HG03571 (cell line): ENCODE measurements at regions not wholly inside any gene's neighbourhood (a gene's known extent, or its start where the extent isn't known, plus 50 kb on each side); places are given as distances from the start of the nearest gene placed in this dataset.
"Not testable (repeated sequence)": the region's sequence is repeated elsewhere in the genome, so short reads cannot be mapped to it uniquely, and the experiment has no call there.

Experiments used
- ATAC-seq: cut with Tn5 transposase; IDR thresholded peaks from one replicate; pipeline ENCODE4 v1.9.1; 2021; ENCODE audit not compliant: unreplicated experiment

- ATAC-seq: no peak
These were observed 1165.9 kb upstream of the CELF2 start for GRCh38 chr10:9851808-9852207.

GRCh38 chr10:9853405-9854355 is 1164.0 kb upstream of the CELF2 start:
- no peak for ATAC-seq

- ATAC-seq: not testable (repeated sequence)
These were observed 1162.2 kb upstream of the CELF2 start for GRCh38 chr10:9855451-9855850.

DNA sequence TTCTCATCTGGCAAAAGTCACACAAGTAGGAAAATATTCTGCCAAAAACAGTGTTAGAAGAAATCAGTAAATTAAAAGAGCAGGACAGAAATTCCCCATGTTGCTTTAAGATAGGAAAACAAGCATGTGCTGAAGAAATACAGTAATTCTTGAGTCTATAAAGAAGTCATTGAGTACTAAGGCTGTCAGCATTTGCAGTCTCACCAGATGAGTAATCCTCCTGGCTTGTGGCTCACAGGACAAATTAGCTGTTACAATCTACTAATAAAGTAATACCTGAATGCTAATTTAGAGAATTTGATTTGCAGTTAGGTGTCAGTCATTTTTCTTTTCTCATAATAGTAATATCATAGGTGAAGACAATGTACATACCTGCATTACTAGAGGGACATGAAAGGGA is 1158.9 kb upstream of the CELF2 start:
- no peak for ATAC-seq

DNA sequence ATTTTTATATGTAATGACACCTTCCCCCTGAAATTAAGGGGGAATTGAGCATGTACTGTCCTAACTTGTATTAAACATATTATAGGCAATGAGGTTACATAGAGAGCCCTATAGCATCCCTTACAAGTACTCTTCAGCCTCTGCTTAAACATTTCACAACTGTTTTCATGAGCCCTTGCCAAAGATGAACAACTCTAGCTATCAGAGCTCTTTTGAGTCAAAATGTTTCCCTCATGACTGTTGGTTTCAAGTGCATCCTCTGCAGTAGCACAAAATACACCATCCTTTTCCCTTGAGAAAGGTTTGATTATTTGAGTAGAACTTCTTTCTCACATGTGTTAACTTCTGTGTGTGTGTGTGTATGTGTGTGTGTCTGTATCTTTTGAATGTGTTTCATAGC is 1157.6 kb upstream of the CELF2 start:
- no peak for ATAC-seq

- no peak for ATAC-seq
These were observed 1154.0 kb upstream of the CELF2 start for GRCh38 chr10:9863559-9864121.

DNA sequence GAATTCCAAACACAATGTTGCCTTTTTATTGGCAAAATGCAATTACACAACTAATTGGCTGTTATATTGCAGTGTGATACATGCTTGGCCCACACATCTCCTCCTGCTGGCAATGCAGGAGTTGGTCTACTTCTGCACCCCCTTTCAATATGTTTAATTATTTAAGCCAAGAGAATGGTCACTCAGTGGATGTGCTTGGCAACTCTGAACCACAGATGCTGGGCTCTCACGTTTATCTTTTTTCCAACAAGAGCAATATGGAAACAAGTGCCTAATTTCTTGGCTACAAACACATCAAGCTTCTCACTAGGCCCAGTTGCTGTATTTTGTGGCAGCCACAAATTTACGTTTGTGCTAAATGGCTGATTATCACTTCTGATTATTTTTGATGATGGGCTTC is 1149.2 kb upstream of the CELF2 start:
- no peak for ATAC-seq

- no peak for ATAC-seq
These were observed 1148.5 kb upstream of the CELF2 start for GRCh38 chr10:9869205-9869604.

DNA sequence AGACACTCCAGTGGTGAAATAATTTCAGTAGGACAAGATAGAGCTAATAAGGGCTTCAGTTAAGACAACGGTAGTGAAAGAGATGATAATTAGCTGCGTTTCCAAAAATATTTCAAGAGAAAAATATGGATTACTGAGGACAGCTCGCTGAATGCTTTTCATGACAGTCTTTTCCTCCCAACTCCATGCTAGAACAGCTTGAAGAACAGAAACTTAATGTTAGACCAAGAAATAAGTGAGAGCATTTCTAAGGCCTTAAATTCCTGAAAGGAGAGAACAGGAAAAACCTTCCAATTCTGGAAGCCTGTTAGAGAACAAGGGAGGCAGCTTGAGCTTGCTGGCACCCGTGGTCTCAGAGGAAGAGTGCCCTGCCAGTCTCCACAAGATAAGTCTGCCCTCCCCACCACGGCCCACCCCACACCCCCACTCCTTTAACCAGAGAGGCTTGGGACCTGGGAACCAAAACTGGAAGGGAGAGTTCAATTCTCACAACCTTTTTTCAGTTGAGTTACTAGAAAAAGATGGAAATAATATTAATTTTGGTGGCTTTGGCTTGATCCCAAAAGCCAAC is 1148.0 kb upstream of the CELF2 start:
- no peak for ATAC-seq

- no peak for ATAC-seq
These were observed 1142.3 kb upstream of the CELF2 start for GRCh38 chr10:9875353-9875752.

- no peak for ATAC-seq
These were observed 1139.7 kb upstream of the CELF2 start for GRCh38 chr10:9877978-9878377.

GRCh38 chr10:9878383-9878782 is 1139.3 kb upstream of the CELF2 start:
- no peak for ATAC-seq

GRCh38 chr10:9885761-9886160 is 1131.9 kb upstream of the CELF2 start:
- ATAC-seq: no peak

- ATAC-seq: no peak
These were observed 1130.9 kb upstream of the CELF2 start for GRCh38 chr10:9886772-9887171.

DNA sequence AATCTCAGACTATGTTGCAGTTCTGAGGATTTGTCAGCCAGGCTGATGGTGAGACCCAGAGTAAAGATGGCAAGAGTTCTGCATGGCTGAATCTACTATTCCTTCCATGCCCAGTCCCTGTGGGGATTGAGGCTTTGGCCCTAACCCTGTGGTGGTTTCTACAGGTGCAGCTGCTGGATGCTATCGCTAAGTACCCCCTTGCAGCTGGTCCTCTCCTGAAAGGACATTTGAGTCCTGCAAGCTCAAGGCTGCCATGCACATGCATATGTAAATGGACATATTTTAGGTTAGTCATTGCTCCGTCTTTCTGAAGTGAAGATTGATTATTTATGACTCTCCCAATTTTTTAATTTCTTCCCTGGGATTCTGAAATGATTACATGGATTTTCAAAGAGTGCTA is 1122.2 kb upstream of the CELF2 start:
- ATAC-seq: no peak

DNA sequence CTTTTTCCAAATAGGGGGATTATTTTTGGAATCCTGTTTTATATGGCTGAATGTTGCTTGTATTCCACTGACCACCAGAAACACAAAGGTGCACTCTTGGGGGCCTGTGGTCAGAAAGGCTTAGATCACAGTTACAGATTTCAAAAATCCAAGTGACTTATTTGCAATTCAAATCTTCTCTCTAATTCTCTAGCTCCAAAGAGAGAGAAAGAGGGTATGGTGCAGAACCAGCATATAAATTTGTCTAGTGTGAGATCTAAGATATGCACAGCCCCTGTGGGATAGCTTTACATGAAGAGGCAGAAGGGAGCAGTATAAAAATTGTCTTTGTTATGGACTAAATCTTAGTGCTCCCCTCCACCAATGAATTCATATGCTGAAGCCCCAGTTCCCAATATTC is 1121.7 kb upstream of the CELF2 start:
- no peak for ATAC-seq

DNA sequence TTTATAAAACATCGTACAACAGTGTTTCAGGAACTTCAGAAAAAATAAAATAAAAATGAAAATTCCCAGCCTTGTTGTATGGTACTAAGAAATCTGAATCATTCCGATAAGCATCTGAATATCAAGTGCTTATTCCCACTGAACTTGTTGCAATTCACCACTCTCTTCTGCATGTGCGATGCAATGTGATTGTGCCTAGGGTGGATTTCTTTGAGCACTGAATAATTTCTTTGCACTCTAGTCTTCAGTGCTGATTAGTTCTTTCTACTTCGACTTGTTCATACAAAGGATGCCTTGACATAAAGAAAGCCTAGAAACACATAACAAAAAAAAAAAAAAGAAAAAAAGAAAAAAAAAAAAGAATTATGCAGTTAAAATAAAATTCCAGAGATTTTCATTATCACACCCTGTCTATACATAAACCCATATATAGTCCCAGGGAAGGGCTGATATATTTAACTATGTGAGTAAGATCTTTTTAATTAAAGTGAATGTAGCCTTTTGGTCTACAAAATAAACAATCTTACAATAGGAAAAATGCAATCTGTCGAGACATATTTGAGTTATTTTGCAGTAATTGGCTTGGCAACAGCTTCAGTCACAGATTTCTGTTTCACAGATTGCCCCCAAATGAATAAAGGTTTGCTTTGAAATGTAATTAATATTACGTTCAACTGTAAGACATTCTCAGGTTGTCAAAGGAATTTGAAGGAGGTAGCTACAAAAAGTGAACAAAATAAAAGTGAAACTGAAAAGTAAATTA is 1118.9 kb upstream of the CELF2 start:
- no peak for ATAC-seq

- ATAC-seq: no peak
These were observed 1116.9 kb upstream of the CELF2 start for GRCh38 chr10:9900751-9901150.

GRCh38 chr10:9901971-9902370 is 1115.7 kb upstream of the CELF2 start:
- no peak for ATAC-seq

GRCh38 chr10:9910446-9910845 is 1107.2 kb upstream of the CELF2 start:
- ATAC-seq: no peak

GRCh38 chr10:9911488-9911887 is 1106.2 kb upstream of the CELF2 start:
- no peak for ATAC-seq
